Esophagus squamous epithelium (tissue), 5 donors: ENCODE measurements at regions not wholly inside any gene's neighbourhood (a gene's known extent, or its start where the extent isn't known, plus 50 kb on each side); places are given as distances from the start of the nearest gene placed in this dataset.

Experiments
- DNase-seq: peaks from one replicate; lab custom pipeline; 2025; lab: John Stamatoyannopoulos, UW
- H3K27ac ChIP-seq, 4 donors: fragments of 200-600 bp; sonication (generic); one replicate each; pipeline ENCODE4 v1.5.1; 2016 to 2019; ENCODE audit warnings: mild to moderate bottlenecking in 1 of 4
- H3K27me3 ChIP-seq, 4 donors: fragments of 200-600 bp; sonication (generic); 1 replicate in 3 of 4; 2 replicates in 1 of 4; pipeline versions ENCODE4 v1.5.1 to v1.6.0; 2017 to 2021; ENCODE audit warnings: antibody characterized with exemption in 1 of 4
- H3K36me3 ChIP-seq, 3 donors: fragments of 200-600 bp; sonication (generic); one replicate each; pipeline ENCODE4 v1.5.1; 2016 to 2019
- H3K4me1 ChIP-seq, 3 donors: fragments of 200-600 bp; sonication (generic); one replicate each; pipeline ENCODE4 v1.5.1; 2017 to 2019
- H3K4me3 ChIP-seq, 4 donors: fragments of 200-600 bp; sonication (generic); 1 replicate in 3 of 4; 2 replicates in 1 of 4; pipeline ENCODE4 v1.5.1; 2016 to 2019; ENCODE audit warnings: mild to moderate bottlenecking in 2 of 4, moderate library complexity in 1 of 4
- H3K9me3 ChIP-seq, 3 donors: fragments of 200-600 bp; sonication (generic); one replicate each; pipeline ENCODE4 v1.5.1; 2016 to 2019
- POLR2A ChIP-seq, 4 donors: fragments of 450-650 bp; IDR thresholded peaks; one replicate each; pipeline ENCODE4 v1.6.1; 2017; ENCODE audit warnings: antibody characterized with exemption in 4 of 4, mild to moderate bottlenecking in 4 of 4, moderate library complexity in 3 of 4
- WGBS, 2 donors: methylation state at CpG; one replicate each; pipeline ENCODE4 v1.1.5; 2018; 5-methylcytosine and 5-hydroxymethylcytosine counted together
- intact Hi-C: fragments of 100-400 bp; cut with DNase I; formaldehyde crosslinking; loops from one replicate; pipeline ENCODE4 v1.15.0; 2022
- TF ChIP-seq, protein P1 (sequence below), 6 experiments: fragments of 450-650 bp in 4 of 6; fragments of 200-600 bp in 2 of 6; sonication (generic) in 2 of 6; IDR thresholded peaks; one replicate each; pipeline ENCODE4 v1.5.1; 2016 to 2019; ENCODE audit warnings: antibody characterized with exemption in 6 of 6, mild to moderate bottlenecking in 4 of 6, moderate library complexity in 4 of 6
- donor health status: DM: yes; HTN: yes; CAD: no.

DNA sequence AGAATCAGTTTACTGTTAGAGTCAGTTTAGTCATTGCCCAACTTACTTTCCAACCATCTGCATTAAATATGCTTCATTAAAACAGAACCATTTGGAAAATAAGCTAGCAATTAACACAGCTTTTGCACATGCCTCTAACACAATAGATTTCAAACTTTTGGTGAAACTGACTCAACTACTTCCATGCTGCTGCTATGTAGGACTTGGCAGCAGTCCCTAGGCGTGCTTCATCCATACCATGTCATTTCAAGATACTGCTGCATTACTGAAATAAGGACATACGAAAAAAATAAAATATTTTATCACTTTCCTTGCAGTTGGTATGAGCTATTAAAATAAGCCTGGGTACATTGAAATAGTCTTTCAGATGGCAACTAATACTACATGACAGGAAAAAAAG lies 65.5 kb upstream of the SOX6 start:
- 66 to 72% methylated on average over 2 of the region's 2 CpGs for WGBS, 2 donors
- DNase-seq = no peak
- H3K27me3 ChIP-seq = no peaks in the 10 kb centered on the region
- H3K36me3 ChIP-seq = no peaks in the 10 kb centered on the region
- intact Hi-C loops = no loop called here
- H3K9me3 ChIP-seq = peaks cover 0 to 3% (median 0%) of the 10 kb centered on the region in 3 donors
- H3K4me3 ChIP-seq = no peak overlapping the region
- H3K4me1 ChIP-seq = peaks cover 0 to 8% (median 0%) of the 10 kb centered on the region in 3 donors
- H3K27ac ChIP-seq = no peak overlapping the region
- TF ChIP-seq, protein P1, sequence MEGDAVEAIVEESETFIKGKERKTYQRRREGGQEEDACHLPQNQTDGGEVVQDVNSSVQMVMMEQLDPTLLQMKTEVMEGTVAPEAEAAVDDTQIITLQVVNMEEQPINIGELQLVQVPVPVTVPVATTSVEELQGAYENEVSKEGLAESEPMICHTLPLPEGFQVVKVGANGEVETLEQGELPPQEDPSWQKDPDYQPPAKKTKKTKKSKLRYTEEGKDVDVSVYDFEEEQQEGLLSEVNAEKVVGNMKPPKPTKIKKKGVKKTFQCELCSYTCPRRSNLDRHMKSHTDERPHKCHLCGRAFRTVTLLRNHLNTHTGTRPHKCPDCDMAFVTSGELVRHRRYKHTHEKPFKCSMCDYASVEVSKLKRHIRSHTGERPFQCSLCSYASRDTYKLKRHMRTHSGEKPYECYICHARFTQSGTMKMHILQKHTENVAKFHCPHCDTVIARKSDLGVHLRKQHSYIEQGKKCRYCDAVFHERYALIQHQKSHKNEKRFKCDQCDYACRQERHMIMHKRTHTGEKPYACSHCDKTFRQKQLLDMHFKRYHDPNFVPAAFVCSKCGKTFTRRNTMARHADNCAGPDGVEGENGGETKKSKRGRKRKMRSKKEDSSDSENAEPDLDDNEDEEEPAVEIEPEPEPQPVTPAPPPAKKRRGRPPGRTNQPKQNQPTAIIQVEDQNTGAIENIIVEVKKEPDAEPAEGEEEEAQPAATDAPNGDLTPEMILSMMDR (IDR thresholded peaks at IDR 0.05) = no peak
- no peak for TF ChIP-seq POLR2A (IDR thresholded peaks at IDR 0.05)

DNA sequence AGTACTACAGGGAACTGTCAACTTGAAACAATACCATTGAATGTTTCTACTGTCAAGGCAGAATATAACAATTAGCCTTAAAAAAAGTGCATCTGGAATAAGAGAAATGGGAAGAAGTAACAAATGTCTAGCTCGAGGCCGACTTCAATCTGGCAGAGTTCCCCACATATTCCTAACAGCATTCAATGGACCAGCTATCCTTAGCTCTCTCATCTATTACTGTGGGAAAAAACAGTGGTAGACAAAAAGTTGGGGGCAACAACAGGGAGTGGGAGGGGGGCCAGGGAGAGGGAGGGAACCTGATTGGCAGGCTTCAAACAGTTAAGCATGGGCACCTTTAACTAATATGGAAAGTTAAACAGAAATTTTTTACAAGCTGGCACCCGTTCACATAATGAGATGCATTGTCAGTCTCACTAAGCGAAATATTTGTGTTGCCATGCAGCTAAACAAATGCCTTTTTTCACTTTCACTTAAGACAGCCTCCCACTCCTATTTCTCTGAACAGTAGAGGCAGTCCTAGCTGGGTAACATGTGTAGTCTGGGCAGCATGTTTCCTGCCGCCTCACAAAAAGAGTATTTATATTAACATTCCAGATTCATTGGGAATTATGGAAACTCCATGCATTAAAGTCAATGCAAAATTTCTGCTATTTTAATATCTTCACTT lies 62.2 kb upstream of the SOX6 start:
- Histone ChIP-seq H3K9me3 (no peaks in the 10 kb centered on the region), H3K36me3 (no peaks in the 10 kb centered on the region), H3K4me3 (no peak overlapping the region), H3K27me3 (no peaks in the 10 kb centered on the region), H3K27ac (no peak overlapping the region), H3K4me1 (peaks cover 0 to 8% (median 0%) of the 10 kb centered on the region in 3 donors)
- TF ChIP-seq, protein P1 (IDR thresholded peaks at IDR 0.05) = no peak
- TF ChIP-seq POLR2A (IDR thresholded peaks at IDR 0.05) = no peak
- no peak for DNase-seq
- WGBS, 2 donors = 31 to 41% methylated on average over 5 of the region's 5 CpGs
- intact Hi-C loops = no loop called here

DNA sequence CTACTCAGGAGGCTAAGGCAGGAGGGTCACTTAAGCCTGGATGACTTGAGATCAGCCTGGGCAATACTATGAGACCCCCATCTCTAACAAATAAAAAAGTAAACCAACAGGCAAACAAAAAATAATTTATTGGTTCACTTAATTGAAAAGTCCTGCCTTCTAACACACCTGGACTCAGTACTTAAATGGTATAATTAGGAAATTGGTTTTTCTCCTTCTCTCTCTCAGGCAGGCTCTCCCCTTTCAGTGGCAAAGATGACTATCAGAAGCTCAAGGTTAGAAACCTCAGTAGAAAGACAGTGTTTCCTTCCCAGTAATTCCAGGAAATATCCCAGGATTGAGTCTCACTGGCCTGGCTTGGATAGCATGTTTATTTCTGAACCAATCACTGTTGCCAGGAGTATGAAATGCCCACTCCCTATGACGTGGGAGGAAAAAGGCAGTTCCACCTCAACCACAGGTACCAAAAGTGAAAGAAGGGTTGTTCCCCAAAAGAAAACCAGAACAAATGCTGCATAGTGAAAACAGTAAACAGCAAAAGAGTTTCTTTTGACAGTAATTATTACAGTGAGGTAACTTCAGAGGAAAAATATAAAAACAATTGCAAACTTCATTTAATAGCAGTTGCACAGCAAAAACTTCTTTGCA lies 56.3 kb upstream of the SOX6 start:
- intact Hi-C loops = no loop called here
- Histone ChIP-seq H3K4me1 (peaks cover 0 to 16% (median 0%) of the 10 kb centered on the region in 3 donors), H3K27me3 (no peaks in the 10 kb centered on the region), H3K4me3 (no peak overlapping the region), H3K36me3 (no peaks in the 10 kb centered on the region), H3K9me3 (no peaks in the 10 kb centered on the region), H3K27ac (no peak overlapping the region)
- TF ChIP-seq, protein P1 (IDR thresholded peaks at IDR 0.05) = no peak
- no peak for TF ChIP-seq POLR2A (IDR thresholded peaks at IDR 0.05)
- no peak for DNase-seq
- WGBS, 2 donors = 8 to 56% methylated on average over 1 of the region's 1 CpG

DNA sequence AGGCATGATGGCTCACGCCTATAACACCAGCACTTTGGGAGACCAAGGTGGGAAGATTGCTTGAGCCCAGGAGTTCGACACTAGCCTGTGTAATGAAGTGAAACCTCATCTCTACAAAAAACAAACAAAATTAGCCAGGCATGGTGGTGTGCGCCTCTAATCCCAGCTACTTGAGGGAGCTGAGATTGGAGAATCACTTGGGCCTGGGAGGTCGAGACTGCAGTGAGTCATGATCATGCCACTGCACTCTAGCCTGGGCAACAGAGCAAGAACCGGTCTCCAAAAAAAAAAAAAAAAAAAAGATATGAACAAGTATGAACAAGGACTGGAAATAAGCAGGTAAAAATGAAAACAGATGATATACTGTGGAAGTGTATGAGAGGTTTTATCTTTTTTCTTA lies 54.1 kb upstream of the SOX6 start:
- peaks cover 0 to 16% (median 0%) of the 10 kb centered on the region in 3 donors for H3K4me1 ChIP-seq
- no peaks in the 10 kb centered on the region for H3K9me3 ChIP-seq
- intact Hi-C loops = no loop called here
- H3K27me3 ChIP-seq = no peaks in the 10 kb centered on the region
- TF ChIP-seq, protein P1 (IDR thresholded peaks at IDR 0.05) = no peak
- no peak for TF ChIP-seq POLR2A (IDR thresholded peaks at IDR 0.05)
- H3K36me3 ChIP-seq = no peaks in the 10 kb centered on the region
- DNase-seq = no peak
- H3K27ac ChIP-seq = no peak overlapping the region
- no peak overlapping the region for H3K4me3 ChIP-seq
- 49 to 56% methylated on average over 5 of the region's 5 CpGs for whole genome bisulfite sequencing, 2 donors

DNA sequence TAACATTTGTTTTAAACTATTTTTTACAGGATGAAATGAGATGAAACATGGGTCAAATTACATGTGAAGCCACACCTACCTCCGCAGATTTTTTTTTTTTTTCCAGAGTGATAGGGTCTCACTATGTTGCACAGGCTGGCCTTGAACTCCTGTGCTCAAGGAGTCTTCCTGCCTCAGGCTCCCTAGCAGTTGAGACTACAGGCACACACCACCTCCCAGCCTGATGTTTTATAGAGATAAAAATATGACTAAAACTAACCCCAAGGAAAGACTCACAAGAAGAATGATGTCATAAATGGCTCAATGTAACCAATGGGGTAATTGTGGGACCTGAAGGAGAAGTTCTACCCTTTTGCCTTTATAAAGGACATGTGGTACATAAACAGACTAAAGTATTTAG lies 52.3 kb upstream of the SOX6 start:
- Histone ChIP-seq H3K4me3 (no peak overlapping the region), H3K4me1 (peaks cover 0 to 16% (median 0%) of the 10 kb centered on the region in 3 donors), H3K36me3 (no peaks in the 10 kb centered on the region), H3K27ac (no peak overlapping the region), H3K27me3 (no peaks in the 10 kb centered on the region), H3K9me3 (no peaks in the 10 kb centered on the region)
- 80 to 94% methylated on average over 1 of the region's 1 CpG for WGBS, 2 donors
- TF ChIP-seq, protein P1 (IDR thresholded peaks at IDR 0.05) = no peak
- no peak for TF ChIP-seq POLR2A (IDR thresholded peaks at IDR 0.05)
- DNase-seq = no peak
- intact Hi-C loops = no loop called here
